Loucy (cell line): ENCODE measurements at regions not wholly inside any gene's neighbourhood (a gene's known extent, or its start where the extent isn't known, plus 50 kb on each side); places are given as distances from the start of the nearest gene placed in this dataset.

ENCODE experiments used
- CTCF ChIP-seq: fragments of 200-600 bp; sonication (generic); conservative IDR thresholded peaks from 2 replicates; pipeline ENCODE4 v1.5.1; 2014; ENCODE audit warnings: mild to moderate bottlenecking, antibody characterized with exemption, low read length
- EZH2phosphoT487 ChIP-seq: fragments of 200-600 bp; IDR thresholded peaks from 2 replicates; pipeline ENCODE4 v1.6.1; 2018; ENCODE audit warnings: antibody characterized with exemption, mild to moderate bottlenecking, moderate library complexity, borderline replicate concordance

GRCh38 chr6:147872002-147872401, 363.5 kb downstream of the SAMD5 start:
- TF ChIP-seq CTCF (no peak), EZH2phosphoT487 (no peak)
